Kidney epithelial cell (primary cell): ENCODE measurements at regions not wholly inside any gene's neighbourhood (a gene's known extent, or its start where the extent isn't known, plus 50 kb on each side); places are given as distances from the start of the nearest gene placed in this dataset.

Source experiments
- DNase-seq: peaks from one replicate; pipeline ENCODE4 v3.0.0-alpha.2; 2010; ENCODE audit warnings: low read depth
- H3K27me3 ChIP-seq: 2 replicates; pipeline ENCODE4 v1.6.0; 2011; ENCODE audit warnings: low read length; ENCODE audit not compliant: control insufficient read depth, insufficient read depth
- H3K36me3 ChIP-seq: 2 replicates; pipeline ENCODE4 v1.5.1; 2011; ENCODE audit warnings: low read length; ENCODE audit not compliant: control insufficient read depth, insufficient read depth
- H3K4me3 ChIP-seq: 2 replicates; pipeline ENCODE4 v1.5.1; 2011; ENCODE audit warnings: low read depth, mild to moderate bottlenecking, control low read depth, low read length
- CTCF ChIP-seq: IDR thresholded peaks from 2 replicates; pipeline ENCODE4 v1.5.1; 2011; ENCODE audit warnings: mild to moderate bottlenecking, moderate library complexity, low read length, control low read depth, inconsistent platforms; ENCODE audit not compliant: insufficient read depth, poor library complexity, severe bottlenecking

DNA sequence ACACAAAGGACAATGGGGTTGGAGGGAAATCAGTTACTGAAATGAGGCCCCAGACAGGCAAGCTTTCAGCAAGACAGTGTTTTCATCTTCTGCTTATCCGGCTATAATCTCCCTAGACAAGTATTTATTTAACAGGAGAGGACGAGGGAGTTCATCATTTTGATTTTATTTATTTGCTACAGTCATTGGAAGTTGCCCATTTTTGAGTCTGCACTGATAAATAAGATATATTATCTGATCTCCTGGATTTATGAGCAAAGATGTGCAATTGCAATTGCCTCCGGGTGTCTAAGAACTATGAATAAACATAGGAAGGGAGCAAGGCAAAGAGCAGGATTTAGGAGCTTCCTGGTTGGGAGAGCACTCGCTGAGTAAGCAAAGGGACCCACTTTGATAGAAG is 263.2 kb upstream of the EDA2R start:
- DNase-seq: no peak
- H3K27me3 ChIP-seq: no peaks in the 10 kb centered on the region
- no peaks in the 10 kb centered on the region for H3K36me3 ChIP-seq
- no peak overlapping the region for H3K4me3 ChIP-seq
- no peak for TF ChIP-seq CTCF

- TF ChIP-seq CTCF: no peak
- Histone ChIP-seq H3K36me3 (no peaks in the 10 kb centered on the region), H3K4me3 (no peak overlapping the region), H3K27me3 (no peaks in the 10 kb centered on the region)
- DNase-seq: no peak
These were observed 262.0 kb upstream of the EDA2R start for GRCh38 chrX:66900886-66901285.

DNA sequence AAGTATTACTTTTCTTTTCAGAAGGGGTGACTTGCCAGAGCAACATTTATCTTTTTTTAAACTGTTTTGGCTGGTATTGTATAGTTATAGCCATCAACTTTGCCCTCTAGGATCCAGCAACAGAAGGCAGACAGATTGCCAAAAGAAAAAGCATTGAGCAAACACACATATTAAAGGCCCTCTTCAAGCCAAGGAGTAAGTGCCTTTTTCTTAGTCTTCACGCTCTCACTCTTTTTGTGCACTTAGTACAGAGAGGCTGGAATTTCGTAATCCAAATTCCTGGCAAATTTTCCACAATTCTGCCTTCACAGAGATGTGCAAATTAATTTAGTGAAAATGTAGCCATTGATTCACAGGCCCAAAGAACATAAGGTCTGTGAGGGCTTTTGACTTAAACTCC is 253.1 kb upstream of the EDA2R start:
- Histone ChIP-seq H3K36me3 (no peaks in the 10 kb centered on the region), H3K4me3 (no peak overlapping the region), H3K27me3 (no peaks in the 10 kb centered on the region)
- no peak for DNase-seq
- no peak for TF ChIP-seq CTCF

DNA sequence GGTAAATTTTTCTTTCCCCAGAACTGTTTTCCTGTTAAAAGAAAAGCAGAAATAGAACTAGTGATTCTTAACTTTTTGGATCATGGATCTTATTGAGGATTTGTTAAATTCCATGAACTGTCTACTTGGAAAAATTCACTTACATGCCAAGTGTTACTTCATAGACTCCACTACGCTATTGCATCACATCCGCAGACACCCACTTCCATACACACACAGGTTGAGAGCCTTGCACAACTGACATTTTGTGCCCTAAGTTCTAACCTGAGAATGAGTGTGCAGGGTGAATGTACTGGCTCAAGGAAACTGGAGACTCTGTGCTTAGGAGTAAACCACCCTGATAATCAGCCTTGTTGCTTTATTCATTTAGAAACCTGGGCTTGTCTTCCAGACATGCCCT is 250.5 kb upstream of the EDA2R start:
- H3K4me3 ChIP-seq: no peak overlapping the region
- H3K36me3 ChIP-seq: no peaks in the 10 kb centered on the region
- no peak for DNase-seq
- no peaks in the 10 kb centered on the region for H3K27me3 ChIP-seq
- TF ChIP-seq CTCF: no peak

DNA sequence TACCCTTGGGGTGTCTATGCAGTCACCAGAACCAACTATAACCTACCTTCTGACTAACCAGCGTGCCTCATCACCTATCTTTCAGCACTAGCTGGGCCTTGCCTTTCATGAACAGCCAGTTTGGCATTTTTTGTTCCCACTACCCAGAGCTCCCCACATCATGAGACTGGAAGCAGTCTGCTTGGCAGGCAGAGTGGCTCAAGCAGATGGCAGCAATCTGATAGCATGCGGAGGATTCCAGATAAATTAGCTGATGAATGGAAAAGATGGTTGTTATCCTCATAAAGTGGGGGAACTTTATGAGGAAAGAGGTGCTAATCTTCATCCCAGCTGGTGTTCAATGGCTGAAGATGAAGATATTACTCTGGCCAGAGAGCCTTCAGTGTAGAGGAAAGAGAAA is 243.2 kb upstream of the EDA2R start:
- H3K36me3 ChIP-seq: no peaks in the 10 kb centered on the region

More for the DNA sequence above, 243.2 kb upstream of the EDA2R start:
- H3K27me3 ChIP-seq: no peaks in the 10 kb centered on the region
- DNase-seq: no peak
- H3K4me3 ChIP-seq: no peak overlapping the region
- no peak for TF ChIP-seq CTCF
